HFF-Myc (cell line): ENCODE measurements at regions not wholly inside any gene's neighbourhood (a gene's known extent, or its start where the extent isn't known, plus 50 kb on each side); places are given as distances from the start of the nearest gene placed in this dataset.
"Not testable (repeated sequence)": the region's sequence is repeated elsewhere in the genome, so short reads cannot be mapped to it uniquely, and the experiment has no call there.

Experiments
- DNase-seq: peaks from one replicate; pipeline ENCODE4 v3.0.0-alpha.2; 2011; ENCODE audit warnings: low read depth; ENCODE audit errors: extremely low read depth
- H3K4me3 ChIP-seq: replicated peaks from 2 replicates; pipeline ENCODE4 v1.5.1; 2011; ENCODE audit warnings: low read depth, mild to moderate bottlenecking, control low read depth, low read length

DNA sequence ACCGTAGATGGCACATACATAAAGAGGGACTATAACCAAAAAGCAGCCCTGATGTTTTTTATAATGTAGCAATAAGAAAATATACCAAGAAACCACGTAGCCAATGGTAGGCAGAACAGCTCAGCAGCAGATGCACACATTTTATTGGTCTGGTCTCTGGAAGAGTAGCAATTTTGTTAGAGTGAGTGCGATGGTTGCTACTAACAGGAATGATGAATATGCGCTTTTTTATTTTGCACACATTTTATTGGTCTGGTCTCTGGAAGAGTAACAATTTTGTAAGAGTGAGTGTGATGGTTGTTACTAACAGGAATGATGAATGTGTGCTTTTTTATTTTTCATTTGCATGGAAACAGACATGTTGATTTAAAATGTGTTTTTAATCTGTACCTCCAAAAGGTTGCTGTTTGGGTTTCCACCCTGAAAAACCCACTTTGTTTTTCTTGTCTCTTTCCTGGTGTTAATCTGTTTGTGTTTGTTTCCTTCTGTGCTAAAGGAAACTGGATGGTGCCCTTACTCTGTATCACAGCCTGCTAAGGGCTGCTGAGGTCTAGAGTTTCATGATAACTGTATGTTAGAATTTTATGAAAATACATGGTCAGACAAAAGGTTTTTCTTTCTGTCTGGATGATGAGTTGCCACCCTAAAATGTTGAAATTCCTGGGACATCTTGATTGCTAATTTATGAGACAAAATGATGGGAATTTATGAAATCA is 221.1 kb downstream of the ZNF37A start:
- H3K4me3 ChIP-seq, DNase-seq: not testable (repeated sequence)

DNA sequence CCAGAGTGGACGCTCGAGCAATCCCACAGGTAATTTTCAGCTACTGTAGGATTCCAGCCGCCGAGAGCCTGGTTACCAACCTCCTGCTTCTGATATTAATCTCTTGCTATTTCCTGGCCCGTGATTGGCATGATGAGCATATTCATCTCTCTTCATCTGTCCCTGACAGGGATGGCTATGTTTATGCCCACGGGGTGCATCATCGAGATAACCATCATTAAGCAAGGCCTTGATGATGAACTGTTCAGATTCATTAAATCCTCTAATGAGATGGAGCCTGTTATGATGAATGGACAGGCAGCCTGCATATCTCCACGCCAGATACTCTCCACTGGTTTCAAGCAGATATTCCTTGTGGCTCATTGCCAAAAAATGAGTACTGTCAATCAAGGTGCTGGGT is 227.3 kb downstream of the ZNF37A start:
- not testable (repeated sequence) for H3K4me3 ChIP-seq, DNase-seq

DNA sequence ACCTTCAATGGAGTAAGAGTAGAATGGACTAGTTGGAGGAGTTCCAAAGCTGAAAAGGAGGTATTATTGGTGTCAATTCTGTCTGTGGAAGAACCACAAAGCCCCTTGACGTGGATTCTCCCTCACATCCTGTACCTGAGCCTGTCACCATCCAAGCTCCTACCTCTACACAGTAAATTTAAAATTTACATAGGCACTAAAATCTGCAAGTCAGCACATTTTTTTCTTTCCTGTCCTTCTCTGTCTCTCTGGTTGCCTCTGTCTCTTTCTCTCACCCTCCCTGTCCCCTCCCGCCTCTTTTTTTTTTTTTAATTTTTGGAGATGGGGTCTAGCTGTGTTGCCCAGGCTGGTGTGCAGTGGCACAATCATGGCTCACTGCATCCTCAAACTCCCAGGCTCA is 236.2 kb downstream of the ZNF37A start:
- not testable (repeated sequence) for DNase-seq, H3K4me3 ChIP-seq

DNA sequence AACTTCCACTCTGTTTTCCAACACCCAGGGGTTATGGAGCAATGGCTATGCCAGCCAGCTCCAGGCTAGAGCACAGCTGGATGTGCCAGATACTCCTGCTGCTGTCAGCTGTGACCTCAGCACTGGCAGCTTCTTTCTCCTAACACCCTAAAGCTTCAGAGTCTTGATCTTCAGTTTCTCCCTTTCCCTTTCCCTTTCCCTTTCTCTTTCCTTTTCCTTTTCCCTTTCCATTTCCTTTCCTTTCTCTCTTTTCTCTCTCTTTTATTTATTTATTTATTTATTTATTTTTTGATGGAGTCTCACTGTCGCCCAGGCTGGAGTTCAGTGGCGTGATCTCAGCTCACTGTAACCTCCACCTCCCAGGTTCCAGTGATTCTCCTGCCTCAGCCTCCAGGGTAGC is 237.0 kb downstream of the ZNF37A start:
- DNase-seq, H3K4me3 ChIP-seq: not testable (repeated sequence)

DNA sequence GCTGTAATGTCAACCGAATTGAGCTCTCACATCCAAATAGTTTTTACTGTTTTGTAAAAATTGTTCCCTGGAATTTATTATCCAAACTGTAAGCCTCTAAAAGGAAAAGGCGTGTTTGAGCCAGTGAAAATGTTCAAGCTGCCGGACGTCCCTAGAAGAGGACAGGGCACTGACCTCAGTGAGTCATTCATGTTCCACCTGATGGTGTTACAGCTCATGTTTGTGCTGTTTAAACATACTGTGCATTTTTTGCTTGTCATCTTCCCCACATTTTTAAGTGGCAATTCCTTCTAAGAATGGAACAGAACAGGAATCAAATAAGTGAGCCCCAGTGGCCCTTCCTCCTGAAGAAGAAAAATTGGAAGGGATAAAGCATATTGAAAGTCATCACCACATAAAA is 239.6 kb downstream of the ZNF37A start:
- not testable (repeated sequence) for DNase-seq, H3K4me3 ChIP-seq

DNA sequence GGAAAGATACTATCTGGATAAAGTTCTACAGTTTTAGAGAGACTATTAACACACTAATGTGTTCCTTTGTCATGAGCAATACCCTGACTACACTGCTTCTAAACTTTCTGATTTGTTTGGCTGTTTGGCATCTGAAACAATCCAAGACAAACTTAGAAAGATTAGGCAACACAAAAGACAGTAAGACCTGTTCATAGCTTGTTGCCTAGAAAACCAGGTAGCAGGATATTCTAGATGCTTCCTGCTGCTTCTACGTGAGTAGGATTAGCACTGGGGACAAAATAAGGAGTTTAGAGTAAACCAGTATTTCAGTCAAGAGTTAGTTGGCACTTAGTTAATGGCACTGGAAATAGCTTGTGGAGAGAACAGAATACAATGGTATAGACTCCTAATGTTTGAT is 256.5 kb downstream of the ZNF37A start:
- DNase-seq, H3K4me3 ChIP-seq: not testable (repeated sequence)

DNA sequence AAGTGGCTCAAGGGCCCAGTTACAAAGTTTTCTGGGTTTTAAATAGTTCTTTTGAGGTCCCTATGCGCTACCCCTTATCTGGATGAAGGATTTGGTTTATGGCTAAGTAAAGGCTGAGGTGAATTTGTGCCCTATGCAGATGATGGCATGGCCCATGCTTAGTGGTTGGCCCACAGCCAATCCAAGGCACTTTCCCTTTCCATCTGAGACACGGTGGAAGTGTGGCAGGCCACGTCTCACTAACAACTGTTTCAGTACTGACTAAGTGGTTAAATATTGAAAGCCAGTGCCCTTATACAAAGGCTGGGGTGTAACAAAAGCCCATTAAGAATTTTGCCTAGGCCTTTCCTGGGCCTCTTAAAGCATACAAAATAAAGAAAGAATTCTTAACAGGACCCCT is 260.3 kb downstream of the ZNF37A start:
- DNase-seq: not testable (repeated sequence)

DNA sequence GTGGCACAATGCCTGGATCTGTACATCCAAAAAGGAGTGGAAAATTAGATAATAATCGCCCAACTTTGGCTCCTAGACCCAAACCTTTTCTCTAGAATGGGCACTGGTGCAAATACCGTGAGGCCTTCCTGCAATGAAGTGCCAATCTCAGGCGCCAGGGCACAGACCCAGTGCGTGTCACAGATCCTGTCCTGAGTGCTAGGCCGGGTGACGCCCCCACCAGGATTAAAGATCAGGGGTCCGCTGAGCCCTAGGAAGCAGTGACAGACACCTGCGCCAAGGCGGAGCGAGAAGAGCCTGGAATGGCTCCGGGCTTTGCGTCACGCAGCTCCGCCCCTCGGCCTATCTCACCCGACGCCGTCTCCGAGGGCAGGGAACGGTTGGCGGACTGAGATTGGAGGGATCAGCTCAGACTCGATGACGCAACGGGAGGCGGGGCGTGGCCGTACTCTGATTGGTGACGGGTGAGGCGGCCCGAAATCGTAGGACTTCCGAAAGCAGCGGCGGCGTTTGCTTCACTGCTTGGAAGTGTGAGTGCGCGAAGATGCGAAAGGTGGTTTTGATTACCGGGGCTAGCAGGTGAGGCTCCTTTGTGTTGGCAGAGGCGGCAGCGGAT is 261.9 kb downstream of the ZNF37A start:
- H3K4me3 ChIP-seq: peak overlapping the region; percentile 36
- peak; percentile 6 for DNase-seq

More for the DNA sequence above, 260.3 kb downstream of the ZNF37A start:
- H3K4me3 ChIP-seq: not testable (repeated sequence)

DNA sequence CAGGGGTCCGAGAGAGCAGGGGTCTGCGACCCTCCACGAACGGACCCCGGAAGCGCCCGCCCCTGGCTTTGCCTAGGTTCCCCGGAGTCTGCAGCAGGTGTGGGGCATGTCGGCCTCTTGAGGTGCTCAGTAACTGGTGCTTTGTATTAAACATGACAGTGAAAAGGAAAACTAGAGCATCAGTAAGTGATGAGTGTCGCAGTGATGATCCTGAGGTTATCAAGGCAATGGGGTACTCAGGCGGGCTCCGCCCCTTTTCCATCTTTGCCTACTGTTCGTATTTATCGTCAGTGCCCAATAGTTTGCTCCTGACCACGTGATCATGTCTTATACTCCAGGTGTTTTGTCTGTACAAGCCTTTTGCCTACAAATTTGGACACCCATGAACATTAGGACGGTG is 262.4 kb downstream of the ZNF37A start:
- peak overlapping the region; percentile 36 for H3K4me3 ChIP-seq
- DNase-seq: not testable (repeated sequence)

DNA sequence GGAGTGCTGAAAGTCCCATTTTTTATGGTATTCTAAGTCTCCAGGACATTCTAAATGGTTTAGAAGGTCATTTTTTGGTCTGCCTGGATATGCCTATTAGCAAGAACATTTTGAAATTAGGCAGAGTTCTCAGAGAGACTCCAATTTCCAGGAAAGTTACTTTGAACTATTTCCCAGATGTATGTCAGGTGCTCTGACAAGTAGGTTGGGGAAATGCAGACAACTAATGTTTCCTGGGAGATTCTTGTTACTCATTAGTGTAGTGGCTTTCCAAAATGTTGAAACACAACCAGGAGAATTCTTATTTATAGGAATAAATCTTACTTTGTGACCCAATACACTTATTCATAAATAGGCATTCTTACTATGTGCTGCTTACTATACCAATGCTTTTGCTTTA is 268.4 kb downstream of the ZNF37A start:
- not testable (repeated sequence) for DNase-seq, H3K4me3 ChIP-seq

DNA sequence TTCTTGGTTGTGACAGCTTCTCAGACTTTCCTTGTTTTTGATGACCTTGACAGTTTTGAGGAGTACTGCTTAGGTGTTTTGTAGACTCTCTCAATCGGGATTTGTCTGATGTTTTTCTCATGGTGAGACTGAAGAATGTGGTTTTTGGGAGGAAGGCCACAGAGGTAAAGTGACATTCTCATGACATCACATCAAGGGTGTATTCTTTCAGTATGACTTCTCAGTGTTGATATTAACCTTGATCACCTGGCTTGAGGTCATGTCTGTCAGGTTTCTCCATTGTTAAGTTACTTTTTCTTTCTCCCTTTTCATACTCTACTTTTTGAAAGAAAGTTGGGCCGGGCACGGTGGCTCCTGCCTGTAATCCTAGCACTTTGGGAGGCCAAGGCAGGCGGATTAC is 269.9 kb downstream of the ZNF37A start:
- H3K4me3 ChIP-seq, DNase-seq: not testable (repeated sequence)

DNA sequence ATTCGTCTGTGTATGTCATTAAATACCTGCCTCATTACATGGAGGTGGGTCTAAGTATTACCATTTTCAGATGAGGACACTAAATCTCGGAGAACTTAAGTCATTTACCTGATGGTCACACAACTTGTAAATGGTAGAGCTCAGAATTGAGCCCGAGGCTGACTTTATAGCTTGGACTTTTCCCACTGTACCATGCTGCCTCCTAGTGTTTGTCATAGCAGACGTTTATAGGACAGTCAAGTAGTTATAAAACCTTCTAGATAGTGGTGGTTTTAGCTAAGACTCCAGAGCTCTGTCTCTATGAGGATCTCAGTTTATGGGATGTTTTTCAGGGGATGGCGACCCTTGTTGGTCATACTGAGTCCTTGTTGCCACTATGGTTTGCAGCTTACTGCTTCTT is 271.8 kb downstream of the ZNF37A start:
- not testable (repeated sequence) for H3K4me3 ChIP-seq
- peak; percentile 0 for DNase-seq

DNA sequence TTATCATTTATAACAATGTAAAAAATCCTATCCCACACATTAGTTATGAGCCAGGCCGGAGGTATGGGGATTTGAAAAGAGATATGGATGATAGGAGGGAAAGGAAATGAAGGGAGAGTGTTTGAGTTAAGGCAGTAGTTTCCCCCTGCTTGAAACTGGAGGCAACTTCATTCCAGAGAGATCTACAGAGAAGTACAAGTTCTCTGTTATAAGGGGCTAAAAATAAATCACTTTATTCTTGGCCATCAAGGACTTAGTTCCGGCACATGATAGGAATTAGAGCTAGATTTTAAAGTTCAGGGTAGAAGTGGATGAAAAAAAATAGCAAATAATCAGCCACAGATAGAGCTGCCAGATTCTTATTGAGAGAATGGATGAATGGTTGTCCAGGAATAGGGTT is 289.7 kb downstream of the ZNF37A start:
- not testable (repeated sequence) for DNase-seq

DNA sequence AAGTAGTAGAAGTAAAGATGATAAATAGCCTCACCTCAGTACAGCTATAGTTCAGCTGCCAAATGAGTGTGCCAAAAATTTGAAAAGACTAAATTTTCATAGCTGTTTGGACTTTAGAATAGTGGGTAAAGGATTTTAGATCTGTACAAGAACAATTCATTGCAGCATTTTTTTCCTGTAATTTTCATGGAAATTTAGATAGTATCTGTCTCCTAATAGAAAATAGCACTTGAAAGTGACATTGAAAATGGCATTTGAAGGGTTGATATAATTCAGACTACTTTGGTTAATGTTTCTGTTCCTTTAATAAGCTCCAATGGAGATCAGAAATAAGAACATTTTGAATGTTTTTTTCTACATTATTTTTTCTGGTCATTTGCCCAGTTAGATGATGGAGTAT is 292.7 kb downstream of the ZNF37A start:
- not testable (repeated sequence) for H3K4me3 ChIP-seq, DNase-seq

More for the DNA sequence above, 289.7 kb downstream of the ZNF37A start:
- not testable (repeated sequence) for H3K4me3 ChIP-seq

DNA sequence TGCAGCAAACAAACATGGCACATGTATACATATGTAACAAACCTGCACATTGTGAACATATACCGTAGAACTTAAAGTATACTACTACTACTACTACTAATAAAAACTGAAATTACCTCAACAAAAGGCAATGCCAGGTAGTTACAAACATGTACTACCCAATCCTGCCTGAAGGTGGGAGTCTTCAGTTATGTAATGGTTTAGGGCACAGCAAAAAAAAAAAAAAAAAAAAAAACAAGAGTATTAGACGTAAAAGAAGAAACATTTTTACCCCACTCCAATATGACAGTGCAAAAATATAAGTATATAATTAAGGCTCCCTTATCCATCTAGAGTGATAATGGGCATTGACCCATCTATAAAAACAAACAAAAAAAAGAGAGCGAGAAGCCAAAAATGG is 296.6 kb downstream of the ZNF37A start:
- not testable (repeated sequence) for H3K4me3 ChIP-seq, DNase-seq

DNA sequence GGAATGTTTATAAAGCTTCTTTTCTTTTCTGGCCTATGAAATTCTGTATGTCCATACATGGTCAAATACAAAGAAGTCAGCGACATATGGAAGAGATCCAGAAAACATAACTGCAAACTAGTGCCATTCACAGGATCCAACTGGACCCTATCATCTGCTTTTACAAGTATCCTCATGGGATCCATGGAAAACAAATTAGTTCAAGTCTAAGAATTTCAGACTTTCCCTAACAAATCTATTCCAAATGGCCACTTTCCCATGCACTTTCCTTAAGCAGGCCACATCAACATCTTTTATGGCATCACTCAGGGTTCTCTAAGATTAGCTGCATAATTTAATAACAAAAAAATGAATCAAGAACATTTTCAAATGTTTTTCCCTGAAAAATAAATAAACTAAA is 301.3 kb downstream of the ZNF37A start:
- H3K4me3 ChIP-seq, DNase-seq: not testable (repeated sequence)

DNA sequence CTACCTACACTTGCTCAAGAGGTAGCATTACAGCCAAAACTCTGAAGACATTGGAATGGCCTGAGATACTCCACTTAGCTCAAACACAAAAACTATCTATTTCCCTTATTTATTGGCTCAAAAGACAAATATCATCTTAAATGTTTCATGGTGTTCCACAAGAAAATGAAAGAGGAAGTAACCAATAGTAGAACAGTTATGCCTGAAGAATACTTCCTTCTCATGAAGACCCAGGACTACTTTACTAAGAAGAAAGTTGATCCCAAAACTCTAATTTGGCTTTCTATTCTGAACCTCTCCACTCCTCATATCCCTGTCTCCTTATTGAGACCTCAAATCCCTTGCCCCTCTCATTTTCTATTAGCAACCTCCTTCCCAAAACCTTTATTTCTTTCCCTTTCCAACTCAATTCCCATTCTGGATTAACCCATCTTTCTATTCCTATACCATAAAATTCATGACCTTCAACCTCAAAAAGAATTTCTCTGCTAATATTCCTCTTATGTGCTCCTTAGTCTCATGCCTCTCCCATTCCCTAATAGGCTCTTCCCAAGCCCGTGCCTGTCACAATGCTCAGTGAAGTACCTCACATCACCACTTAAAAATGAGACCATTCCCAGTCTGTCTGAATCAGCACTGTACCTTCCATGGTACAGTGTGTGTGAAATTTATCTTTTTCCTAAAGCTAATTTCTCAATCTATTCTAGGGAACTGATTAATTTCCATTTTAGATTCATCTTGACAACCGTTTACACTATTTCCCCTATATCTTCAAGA is 302.2 kb downstream of the ZNF37A start:
- DNase-seq, H3K4me3 ChIP-seq: not testable (repeated sequence)

DNA sequence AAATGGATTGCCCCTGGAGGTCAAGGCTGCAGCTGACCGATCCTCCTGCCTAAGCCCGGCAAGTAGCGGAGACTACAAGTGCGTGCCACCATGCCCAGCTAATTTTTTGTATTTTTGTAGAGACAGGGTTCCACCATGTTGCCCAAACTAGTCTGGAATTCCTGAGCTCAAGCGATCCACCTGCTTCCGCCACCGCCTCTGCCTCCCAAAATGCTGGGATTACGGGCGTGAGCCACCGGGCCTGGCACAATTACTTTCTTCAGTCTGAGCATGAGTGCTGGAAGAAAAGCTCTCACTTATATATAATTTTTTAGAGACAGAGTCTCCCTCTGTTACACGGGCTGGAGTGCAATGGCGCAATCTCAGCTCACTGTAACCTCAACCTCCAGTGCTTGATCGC is 307.4 kb downstream of the ZNF37A start:
- H3K4me3 ChIP-seq, DNase-seq: not testable (repeated sequence)
